ENCODE measurements at regions not wholly inside any gene's neighbourhood (a gene's known extent, or its start where the extent isn't known, plus 50 kb on each side); places are given as distances from the start of the nearest gene placed in this dataset.

DNA sequence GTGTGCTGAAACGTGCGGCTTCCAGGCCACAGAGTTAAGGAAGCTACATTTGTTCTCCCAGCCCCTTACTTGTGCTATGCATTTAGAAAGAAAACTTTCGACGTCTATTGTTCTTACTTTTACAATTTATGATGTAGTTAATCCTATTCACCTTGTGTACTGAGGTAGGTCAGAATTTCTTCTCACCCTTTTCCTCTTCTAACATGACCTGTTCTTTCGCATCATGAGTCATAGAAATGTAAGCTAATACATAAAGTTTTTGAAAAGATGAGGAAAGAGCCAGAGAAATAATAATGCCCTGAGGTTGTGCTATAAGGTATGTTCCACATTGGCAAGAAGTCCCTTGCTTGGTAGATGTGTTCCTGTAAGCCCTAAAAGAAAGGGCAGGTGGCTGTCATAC is 298.3 kb downstream of the TRIML1 start:
- TF ChIP-seq SREBF2 (IDR thresholded peaks at IDR 0.05) (no peak), CTCF (IDR thresholded peaks at IDR 0.05) (no peak)

Data from A549 (cell line).